HG02642 (cell line): ENCODE measurements at regions not wholly inside any gene's neighbourhood (a gene's known extent, or its start where the extent isn't known, plus 50 kb on each side); places are given as distances from the start of the nearest gene placed in this dataset.
"Not testable (repeated sequence)": the region's sequence is repeated elsewhere in the genome, so short reads cannot be mapped to it uniquely, and the experiment has no call there.

Experiments used
- ATAC-seq: cut with Tn5 transposase; IDR thresholded peaks from one replicate; pipeline ENCODE4 v1.9.1; 2021; ENCODE audit warnings: mild to moderate bottlenecking; ENCODE audit not compliant: unreplicated experiment, poor library complexity

- ATAC-seq, result no peak
Observed at GRCh38 chr5:126015235-126016181, 407.7 kb upstream of the GRAMD2B start.

GRCh38 chr5:126016256-126016655 is 407.0 kb upstream of the GRAMD2B start:
- ATAC-seq, result no peak

GRCh38 chr5:126017096-126017495 is 406.1 kb upstream of the GRAMD2B start:
- no peak for ATAC-seq

DNA sequence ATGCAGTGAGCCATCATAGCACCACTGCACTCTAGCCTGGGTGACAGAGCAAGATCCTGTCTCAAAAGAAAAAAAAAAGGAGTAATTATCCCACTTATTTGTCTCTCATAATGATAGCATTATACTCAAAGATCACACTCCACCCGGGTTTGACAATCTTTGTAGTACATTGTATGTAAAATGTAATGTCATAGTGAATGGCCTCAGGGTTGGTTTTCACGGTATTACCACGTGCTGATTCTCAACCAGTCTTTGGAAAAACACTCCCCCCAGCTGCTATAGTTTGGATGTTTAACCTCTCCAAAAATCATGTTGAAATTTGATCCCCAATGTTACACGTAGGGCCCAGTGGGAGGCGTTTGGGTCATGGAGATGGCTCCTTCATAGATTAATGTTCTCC is 402.4 kb upstream of the GRAMD2B start:
- no peak for ATAC-seq

DNA sequence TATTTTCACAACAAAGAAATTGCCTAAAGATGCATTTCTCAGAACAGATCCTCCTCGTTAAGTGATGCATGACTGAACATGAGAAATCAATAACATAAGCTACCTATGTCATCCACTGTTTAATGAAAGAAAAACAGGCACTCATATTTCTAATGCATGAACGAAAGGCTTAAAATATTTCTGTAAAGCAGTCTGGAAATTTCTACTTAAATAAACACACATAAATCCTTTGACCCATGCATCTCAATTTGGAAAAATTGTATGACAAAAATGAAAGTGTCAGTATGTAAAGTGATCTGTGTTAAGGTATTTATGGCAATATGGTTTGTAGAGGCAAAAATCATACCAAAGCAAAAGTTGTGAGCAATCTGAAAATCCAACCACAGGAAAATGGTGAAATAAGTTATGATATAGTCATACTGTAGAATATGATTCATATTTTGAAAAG is 399.2 kb upstream of the GRAMD2B start:
- ATAC-seq, result no peak

- no peak for ATAC-seq
Observed at GRCh38 chr5:126027149-126027548, 396.1 kb upstream of the GRAMD2B start.

GRCh38 chr5:126027652-126028051 is 395.6 kb upstream of the GRAMD2B start:
- ATAC-seq, result no peak

DNA sequence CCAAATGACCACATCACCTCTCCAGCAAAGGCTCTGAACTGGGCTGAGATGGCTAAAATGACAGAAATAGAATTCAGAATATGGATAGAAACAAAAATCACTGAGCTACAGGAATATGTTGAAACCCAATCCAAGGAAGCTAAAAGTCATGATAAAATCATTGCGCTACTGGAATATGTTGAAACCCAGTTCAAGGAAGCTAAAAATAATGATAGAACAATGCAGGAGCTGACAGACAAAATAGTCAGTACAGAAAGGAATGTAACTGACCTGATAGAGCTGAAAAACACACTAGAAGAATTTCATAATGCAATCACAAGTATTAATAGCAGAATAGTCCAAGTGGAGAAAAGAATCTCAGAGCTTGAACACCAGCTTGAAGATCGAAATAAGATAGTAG is 394.9 kb upstream of the GRAMD2B start:
- ATAC-seq, result no peak

DNA sequence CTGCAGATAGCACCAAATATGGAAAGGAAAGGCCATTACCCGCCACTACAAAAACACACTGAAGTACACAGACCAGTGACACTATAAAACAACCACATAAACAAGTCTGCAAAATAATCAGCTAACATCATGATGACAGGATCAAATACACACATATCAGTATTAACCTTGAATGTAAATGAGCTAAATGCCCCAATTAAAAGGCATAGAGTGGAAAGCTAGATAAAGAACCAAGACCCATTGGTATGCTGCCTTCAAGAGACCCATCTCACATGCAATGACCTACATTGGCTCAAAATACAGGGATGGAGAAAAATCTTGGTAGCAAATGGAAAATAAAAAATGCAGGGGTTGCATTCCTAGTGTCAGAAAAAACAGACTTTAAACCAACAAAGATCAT is 393.9 kb upstream of the GRAMD2B start:
- not testable (repeated sequence) for ATAC-seq

DNA sequence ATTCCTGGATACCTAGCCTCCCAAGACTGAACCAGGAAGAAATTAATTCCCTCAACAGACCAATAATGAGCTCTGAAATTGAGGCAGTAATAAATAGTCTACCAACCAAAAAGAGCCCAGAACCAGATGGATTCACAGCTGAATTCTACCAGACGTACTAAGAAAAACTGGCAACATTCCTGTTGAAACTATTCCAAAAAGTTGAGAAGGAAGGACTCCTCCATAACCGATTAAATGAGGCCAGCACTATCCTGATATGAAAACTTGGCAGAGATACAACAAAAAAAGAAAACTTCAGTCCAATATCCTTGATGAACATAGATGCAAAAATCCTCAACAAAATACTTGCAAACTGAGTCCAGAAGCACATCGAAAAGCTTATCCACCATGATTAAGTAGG is 392.5 kb upstream of the GRAMD2B start:
- ATAC-seq, result no peak

- no peak for ATAC-seq
Observed at GRCh38 chr5:126031989-126032716, 391.1 kb upstream of the GRAMD2B start.

- no peak for ATAC-seq
Observed at GRCh38 chr5:126043688-126044087, 379.5 kb upstream of the GRAMD2B start.

DNA sequence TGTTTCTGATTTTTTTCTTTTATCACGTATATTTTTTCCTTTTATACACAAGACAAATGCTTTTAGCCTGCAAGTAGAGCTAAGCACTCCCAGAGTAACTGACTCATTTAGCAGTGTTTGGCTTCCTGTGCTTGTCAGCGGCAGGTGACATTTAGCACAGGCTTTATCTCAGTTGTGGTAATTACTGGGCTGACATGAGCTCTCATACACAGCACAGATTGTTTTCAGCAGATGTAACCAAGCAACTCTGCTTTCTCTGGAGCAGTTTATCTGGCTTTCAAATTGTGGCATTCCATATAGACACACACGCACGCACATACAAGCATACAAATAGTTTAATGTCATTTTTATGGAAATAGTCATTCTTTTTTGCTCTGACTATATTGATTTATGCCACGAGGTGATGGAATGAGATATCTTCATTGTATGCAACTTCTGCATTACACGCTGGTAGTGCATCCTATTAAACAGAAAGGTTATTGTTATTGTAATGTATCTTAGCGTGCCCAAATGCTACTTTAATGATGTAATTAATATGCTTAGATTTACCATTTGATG is 379.0 kb upstream of the GRAMD2B start:
- no peak for ATAC-seq

- ATAC-seq, result no peak
Observed at GRCh38 chr5:126044931-126045565, 378.2 kb upstream of the GRAMD2B start.

DNA sequence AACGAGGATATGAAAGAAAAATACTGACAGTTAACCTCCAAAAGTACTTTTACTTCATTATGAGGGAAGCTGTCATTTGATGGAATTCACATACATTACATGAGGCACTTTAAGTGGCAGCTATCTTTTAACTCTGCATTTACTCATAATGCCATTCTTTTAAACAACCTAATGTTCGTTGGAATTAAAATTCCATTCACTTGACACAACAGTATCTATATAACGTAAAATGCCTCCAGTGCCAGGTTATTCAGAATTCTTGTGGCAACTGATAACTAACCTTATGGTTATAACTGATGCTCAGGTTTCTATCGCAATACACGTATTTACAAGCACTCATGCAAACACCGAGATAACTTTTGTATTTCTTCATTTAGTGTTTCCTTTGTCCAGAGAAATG is 376.9 kb upstream of the GRAMD2B start:
- no peak for ATAC-seq

DNA sequence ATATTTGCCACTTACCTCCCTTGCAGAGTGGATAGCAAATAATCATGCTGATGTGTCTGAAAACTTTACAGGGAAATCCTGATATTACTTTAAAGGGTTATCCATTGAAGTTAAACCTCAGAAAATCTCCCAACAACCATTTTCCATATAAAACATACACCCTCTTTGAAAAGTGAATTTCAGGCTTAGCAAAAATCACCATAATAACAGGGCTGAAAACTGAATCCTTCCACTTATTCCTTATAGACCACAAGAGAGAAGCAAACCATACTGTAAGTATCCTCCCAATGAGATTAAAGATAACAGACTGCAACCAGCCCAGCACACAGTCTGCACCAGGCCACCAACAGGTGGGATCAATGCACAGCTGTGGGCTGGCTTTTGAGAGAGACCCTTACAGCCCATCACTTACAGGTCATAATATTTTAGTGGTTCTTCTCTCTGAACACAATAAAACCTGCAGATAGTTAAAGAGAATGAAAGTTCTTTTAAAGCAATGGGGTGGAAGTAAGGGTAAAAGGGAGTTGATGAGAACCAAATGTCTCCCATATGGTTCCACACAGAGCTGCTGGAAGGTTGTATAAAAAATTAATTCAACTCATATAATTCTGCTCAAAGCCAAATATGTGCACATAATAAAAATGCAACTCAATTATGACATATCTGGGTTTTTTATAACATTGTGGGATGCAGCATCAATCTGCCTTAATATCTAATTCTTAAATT is 376.2 kb upstream of the GRAMD2B start:
- no peak for ATAC-seq

GRCh38 chr5:126052120-126052519 is 371.1 kb upstream of the GRAMD2B start:
- ATAC-seq, result no peak

DNA sequence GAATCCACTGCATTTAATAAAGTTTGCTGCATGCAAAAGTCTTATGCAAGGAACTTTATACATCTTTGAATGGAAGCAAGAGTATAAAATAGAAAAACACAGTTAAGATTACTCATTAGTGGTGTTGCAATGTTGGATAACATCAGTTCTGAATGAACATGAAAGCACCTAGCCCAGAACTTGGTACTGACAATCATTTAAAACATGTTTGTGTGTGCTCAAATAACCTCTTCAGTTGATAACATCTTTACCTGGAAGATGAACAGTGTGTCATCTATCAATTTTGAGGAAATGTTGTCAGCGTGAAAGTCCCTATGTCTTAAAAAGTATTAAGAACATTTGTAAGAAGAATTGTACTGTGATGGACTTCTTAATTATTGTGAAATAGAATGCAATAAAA is 370.4 kb upstream of the GRAMD2B start:
- no peak for ATAC-seq

- no peak for ATAC-seq
Observed at GRCh38 chr5:126053630-126054029, 369.6 kb upstream of the GRAMD2B start.
